ENCODE measurements at regions not wholly inside any gene's neighbourhood (a gene's known extent, or its start where the extent isn't known, plus 50 kb on each side); places are given as distances from the start of the nearest gene placed in this dataset.

GRCh38 chr5:29229461-29229860 lies 1964.0 kb upstream of the CDH6 start:
- no peak for ATAC-seq
- TF ChIP-seq BACH2 (CRISPR knock-in tag; IDR thresholded peaks at IDR 0.05; ENCODE audit: borderline replicate concordance) (no peak), ZNF8 (CRISPR knock-in tag; IDR thresholded peaks at IDR 0.05) (no peak), ZNF565 (CRISPR knock-in tag; conservative IDR thresholded peaks at IDR 0.05; ENCODE audit: low read depth) (no peak), ARNTL (CRISPR knock-in tag; IDR thresholded peaks at IDR 0.05; ENCODE audit: borderline replicate concordance, low read depth) (no peak), OSR1 (CRISPR knock-in tag; IDR thresholded peaks at IDR 0.05) (no peak), TCF4 (CRISPR knock-in tag; IDR thresholded peaks at IDR 0.05; ENCODE audit: borderline replicate concordance) (no peak), RARB (CRISPR knock-in tag; IDR thresholded peaks at IDR 0.05) (no peak), ZFP3 (CRISPR knock-in tag; IDR thresholded peaks at IDR 0.05) (no peak), PPARA (CRISPR knock-in tag; IDR thresholded peaks at IDR 0.05; ENCODE audit: borderline replicate concordance) (no peak), TSHZ2 (CRISPR knock-in tag; IDR thresholded peaks at IDR 0.05) (no peak), ISL1 (CRISPR knock-in tag; IDR thresholded peaks at IDR 0.05) (no peak), ZC3H10 (CRISPR knock-in tag; IDR thresholded peaks at IDR 0.05) (no peak), TOX (CRISPR knock-in tag; IDR thresholded peaks at IDR 0.05; ENCODE audit: borderline replicate concordance) (no peak), POU6F1 (CRISPR knock-in tag; IDR thresholded peaks at IDR 0.05; ENCODE audit: borderline replicate concordance, low read depth) (no peak), ZNF70 (CRISPR knock-in tag; IDR thresholded peaks at IDR 0.05) (no peak), ZFP30 (CRISPR knock-in tag; IDR thresholded peaks at IDR 0.05) (no peak), ESRRG (CRISPR knock-in tag; IDR thresholded peaks at IDR 0.05) (no peak), CSDC2 (CRISPR knock-in tag; IDR thresholded peaks at IDR 0.05) (no peak), SNAI2 (CRISPR knock-in tag; IDR thresholded peaks at IDR 0.05) (no peak), PATZ1 (CRISPR knock-in tag; IDR thresholded peaks at IDR 0.05; ENCODE audit: borderline replicate concordance) (no peak)

GRCh38 chr5:29218138-29218537 lies 1975.3 kb upstream of the CDH6 start:
- TF ChIP-seq ARNTL (CRISPR knock-in tag; IDR thresholded peaks at IDR 0.05; ENCODE audit: borderline replicate concordance, low read depth): no peak
- TF ChIP-seq BACH2 (CRISPR knock-in tag; IDR thresholded peaks at IDR 0.05; ENCODE audit: borderline replicate concordance): no peak
- no peak for TF ChIP-seq PATZ1 (CRISPR knock-in tag; IDR thresholded peaks at IDR 0.05; ENCODE audit: borderline replicate concordance)
- no peak for TF ChIP-seq TCF4 (CRISPR knock-in tag; IDR thresholded peaks at IDR 0.05; ENCODE audit: borderline replicate concordance)
- no peak for TF ChIP-seq ZNF565 (CRISPR knock-in tag; conservative IDR thresholded peaks at IDR 0.05; ENCODE audit: low read depth)
- TF ChIP-seq TOX (CRISPR knock-in tag; IDR thresholded peaks at IDR 0.05; ENCODE audit: borderline replicate concordance): no peak
- TF ChIP-seq OSR1 (CRISPR knock-in tag; IDR thresholded peaks at IDR 0.05): no peak
- TF ChIP-seq ZFP30 (CRISPR knock-in tag; IDR thresholded peaks at IDR 0.05): no peak
- no peak for TF ChIP-seq POU6F1 (CRISPR knock-in tag; IDR thresholded peaks at IDR 0.05; ENCODE audit: borderline replicate concordance, low read depth)
- TF ChIP-seq ESRRG (CRISPR knock-in tag; IDR thresholded peaks at IDR 0.05): no peak
- no peak for TF ChIP-seq SNAI2 (CRISPR knock-in tag; IDR thresholded peaks at IDR 0.05)
- TF ChIP-seq TSHZ2 (CRISPR knock-in tag; IDR thresholded peaks at IDR 0.05): no peak
- TF ChIP-seq CSDC2 (CRISPR knock-in tag; IDR thresholded peaks at IDR 0.05): no peak
- no peak for TF ChIP-seq PPARA (CRISPR knock-in tag; IDR thresholded peaks at IDR 0.05; ENCODE audit: borderline replicate concordance)

More at GRCh38 chr5:29218138-29218537, 1975.3 kb upstream of the CDH6 start:
- no peak for ATAC-seq

Data from SK-N-SH treated with all-trans-retinoic acid at 6 μM for 48 hours (cell line).